ENCODE measurements at regions not wholly inside any gene's neighbourhood (a gene's known extent, or its start where the extent isn't known, plus 50 kb on each side); places are given as distances from the start of the nearest gene placed in this dataset.

DNA sequence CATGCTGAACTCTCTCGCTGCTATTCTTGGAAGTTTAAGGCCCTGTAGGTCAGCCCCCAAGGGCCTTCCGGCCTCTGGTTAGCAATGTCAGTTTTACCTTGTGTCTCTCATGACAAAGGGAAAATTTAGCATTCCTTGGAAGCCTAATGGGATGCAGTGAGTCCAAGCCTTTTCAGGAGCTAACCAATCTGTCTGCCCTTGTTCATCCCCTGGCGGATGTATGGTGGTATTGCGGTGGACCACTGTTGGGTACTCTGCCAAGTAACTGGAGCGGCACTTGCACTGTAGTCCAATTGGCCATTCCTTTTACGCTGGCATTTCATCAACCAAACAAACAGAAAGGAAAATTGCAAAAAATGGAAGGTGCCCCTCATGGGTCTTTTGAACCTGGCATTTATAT lies 318.4 kb upstream of the NMUR2 start:
- H3F3A ChIP-seq (ENCODE audit: low read length, unreplicated experiment) = no peaks in the 10 kb centered on the region
- H3K4me1 ChIP-seq (ENCODE audit: insufficient read depth, low read length) = no peaks in the 10 kb centered on the region
- no peaks in the 10 kb centered on the region for H3K27me3 ChIP-seq (ENCODE audit: low read length)
- ATAC-seq (no peak), DNase-seq (no peak)
- H3K9me3 ChIP-seq (ENCODE audit: low read length) = peaks cover 20% of the 10 kb centered on the region; the same call in 1 of the 2 replicates
- CTCF ChIA-PET = no interaction called here
- no peaks in the 10 kb centered on the region for H4K20me1 ChIP-seq (ENCODE audit: low read length)
- no peak overlapping the region for H3K27ac ChIP-seq (ENCODE audit: low read length)
- H3K4me3 ChIP-seq (ENCODE audit: low read length) = no peak overlapping the region
- POLR2A ChIA-PET (ENCODE audit: unreplicated experiment) = no interaction called here
- no peaks in the 10 kb centered on the region for H3K9me2 ChIP-seq (replicated peaks; ENCODE audit: low read length)
- no TSS peak for BruUV-seq (replicated peaks)
- no peaks in the 10 kb centered on the region for H3K36me3 ChIP-seq (ENCODE audit: low read depth, low read length)
- no peak overlapping the region for H2AFZ ChIP-seq (ENCODE audit: low read length)
- TF ChIP-seq, protein P1, sequence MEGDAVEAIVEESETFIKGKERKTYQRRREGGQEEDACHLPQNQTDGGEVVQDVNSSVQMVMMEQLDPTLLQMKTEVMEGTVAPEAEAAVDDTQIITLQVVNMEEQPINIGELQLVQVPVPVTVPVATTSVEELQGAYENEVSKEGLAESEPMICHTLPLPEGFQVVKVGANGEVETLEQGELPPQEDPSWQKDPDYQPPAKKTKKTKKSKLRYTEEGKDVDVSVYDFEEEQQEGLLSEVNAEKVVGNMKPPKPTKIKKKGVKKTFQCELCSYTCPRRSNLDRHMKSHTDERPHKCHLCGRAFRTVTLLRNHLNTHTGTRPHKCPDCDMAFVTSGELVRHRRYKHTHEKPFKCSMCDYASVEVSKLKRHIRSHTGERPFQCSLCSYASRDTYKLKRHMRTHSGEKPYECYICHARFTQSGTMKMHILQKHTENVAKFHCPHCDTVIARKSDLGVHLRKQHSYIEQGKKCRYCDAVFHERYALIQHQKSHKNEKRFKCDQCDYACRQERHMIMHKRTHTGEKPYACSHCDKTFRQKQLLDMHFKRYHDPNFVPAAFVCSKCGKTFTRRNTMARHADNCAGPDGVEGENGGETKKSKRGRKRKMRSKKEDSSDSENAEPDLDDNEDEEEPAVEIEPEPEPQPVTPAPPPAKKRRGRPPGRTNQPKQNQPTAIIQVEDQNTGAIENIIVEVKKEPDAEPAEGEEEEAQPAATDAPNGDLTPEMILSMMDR (conservative IDR thresholded peaks at IDR 0.05; ENCODE audit: low read depth, low read length) = no peak
- TF ChIP-seq EZH2 (IDR thresholded peaks at IDR 0.05; ENCODE audit: low read length, unreplicated experiment) = no peak
- no peak for TF ChIP-seq EZH2phosphoT487 (IDR thresholded peaks at IDR 0.05; ENCODE audit: borderline replicate concordance, low read length)
- H3K4me2 ChIP-seq (ENCODE audit: low read length) = no peak overlapping the region
- no peak overlapping the region for H3K9ac ChIP-seq (ENCODE audit: low read length)
- no peaks in the 10 kb centered on the region for H3K79me2 ChIP-seq (ENCODE audit: low read length)
- intact Hi-C loops (cut with micrococcal nuclease) = no loop called here

DNA sequence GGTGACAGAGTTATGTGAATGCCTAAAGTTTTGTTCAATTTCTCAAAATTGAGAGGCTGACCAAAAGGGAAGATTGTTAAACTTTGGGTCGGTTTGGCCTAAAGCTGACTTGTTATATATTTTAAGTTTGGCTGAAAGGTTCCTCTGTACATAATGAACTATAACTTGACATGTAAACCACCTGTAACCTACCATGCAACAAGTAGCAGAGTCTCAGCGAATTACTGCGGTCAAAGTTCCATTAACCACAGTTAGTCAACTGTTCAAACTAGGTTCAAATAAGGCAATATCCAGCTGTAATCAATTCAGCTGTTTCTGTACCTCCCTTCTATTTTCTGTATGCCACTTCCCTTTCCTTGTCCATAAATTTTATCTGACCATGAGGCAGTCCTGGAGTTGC lies 325.1 kb upstream of the NMUR2 start:
- H3F3A ChIP-seq (ENCODE audit: low read length, unreplicated experiment) = no peaks in the 10 kb centered on the region
- no peaks in the 10 kb centered on the region for H3K9me2 ChIP-seq (replicated peaks; ENCODE audit: low read length)
- DNase-seq (no peak), ATAC-seq (no peak)
- CTCF ChIA-PET = no interaction called here
- H3K79me2 ChIP-seq (ENCODE audit: low read length) = no peaks in the 10 kb centered on the region
- no peaks in the 10 kb centered on the region for H3K27me3 ChIP-seq (ENCODE audit: low read length)
- BruUV-seq (replicated peaks) = no TSS peak
- H3K36me3 ChIP-seq (ENCODE audit: low read depth, low read length) = no peaks in the 10 kb centered on the region
- H3K4me2 ChIP-seq (ENCODE audit: low read length) = no peak overlapping the region
- 0 out of 2 replicates have a peak, but pooled peaks cover 6% of the 10 kb centered on the region for H3K9me3 ChIP-seq (ENCODE audit: low read length)
- H4K20me1 ChIP-seq (ENCODE audit: low read length) = no peaks in the 10 kb centered on the region
- H3K9ac ChIP-seq (ENCODE audit: low read length) = no peak overlapping the region
- TF ChIP-seq EZH2phosphoT487 (IDR thresholded peaks at IDR 0.05; ENCODE audit: borderline replicate concordance, low read length) (no peak), EZH2 (IDR thresholded peaks at IDR 0.05; ENCODE audit: low read length, unreplicated experiment) (no peak)
- TF ChIP-seq, protein P1 (conservative IDR thresholded peaks at IDR 0.05; ENCODE audit: low read depth, low read length) = no peak
- intact Hi-C loops (cut with micrococcal nuclease) = no loop called here
- no peak overlapping the region for H3K27ac ChIP-seq (ENCODE audit: low read length)
- H2AFZ ChIP-seq (ENCODE audit: low read length) = no peak overlapping the region
- H3K4me3 ChIP-seq (ENCODE audit: low read length) = no peak overlapping the region
- POLR2A ChIA-PET (ENCODE audit: unreplicated experiment) = no interaction called here
- no peaks in the 10 kb centered on the region for H3K4me1 ChIP-seq (ENCODE audit: insufficient read depth, low read length)

DNA sequence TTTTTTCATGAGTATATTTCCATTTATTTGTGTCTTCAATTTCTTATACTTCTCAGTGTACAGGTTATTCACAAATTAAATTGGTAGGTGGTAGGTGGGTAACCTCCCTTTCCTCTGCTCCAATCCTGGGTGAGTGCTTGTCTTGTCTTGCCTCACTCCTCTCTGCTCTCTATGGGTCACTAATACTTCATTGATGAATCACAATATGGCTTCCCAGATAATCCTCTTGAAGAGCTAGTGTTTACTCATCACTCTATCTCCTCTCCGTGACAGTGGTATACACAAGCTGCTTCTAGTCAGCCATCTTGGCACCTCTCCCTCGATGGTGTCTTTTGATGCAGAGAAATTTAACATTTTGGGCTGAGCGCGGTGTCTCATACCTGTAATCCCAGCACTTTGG lies 331.8 kb upstream of the NMUR2 start:
- BruUV-seq (replicated peaks) = no TSS peak
- CTCF ChIA-PET = no interaction called here
- ATAC-seq (no peak), DNase-seq (no peak)
- no peaks in the 10 kb centered on the region for H4K20me1 ChIP-seq (ENCODE audit: low read length)
- no peaks in the 10 kb centered on the region for H3K4me1 ChIP-seq (ENCODE audit: insufficient read depth, low read length)
- no peak for TF ChIP-seq EZH2phosphoT487 (IDR thresholded peaks at IDR 0.05; ENCODE audit: borderline replicate concordance, low read length)
- no peak for TF ChIP-seq EZH2 (IDR thresholded peaks at IDR 0.05; ENCODE audit: low read length, unreplicated experiment)
- TF ChIP-seq, protein P1 (conservative IDR thresholded peaks at IDR 0.05; ENCODE audit: low read depth, low read length) = no peak
- H3K4me2 ChIP-seq (ENCODE audit: low read length) = no peak overlapping the region
- H3K36me3 ChIP-seq (ENCODE audit: low read depth, low read length) = no peaks in the 10 kb centered on the region
- no peak overlapping the region for H3K27ac ChIP-seq (ENCODE audit: low read length)
- H3K79me2 ChIP-seq (ENCODE audit: low read length) = no peaks in the 10 kb centered on the region
- no peak overlapping the region for H3K4me3 ChIP-seq (ENCODE audit: low read length)
- POLR2A ChIA-PET (ENCODE audit: unreplicated experiment) = no interaction called here
- H3K9me2 ChIP-seq (replicated peaks; ENCODE audit: low read length) = no peaks in the 10 kb centered on the region
- no peaks in the 10 kb centered on the region for H3F3A ChIP-seq (ENCODE audit: low read length, unreplicated experiment)
- H3K9me3 ChIP-seq (ENCODE audit: low read length) = 0 out of 2 replicates have a peak, but pooled peaks cover 6% of the 10 kb centered on the region
- no peak overlapping the region for H2AFZ ChIP-seq (ENCODE audit: low read length)
- H3K9ac ChIP-seq (ENCODE audit: low read length) = no peak overlapping the region
- intact Hi-C loops (cut with micrococcal nuclease) = no loop called here
- H3K27me3 ChIP-seq (ENCODE audit: low read length) = no peaks in the 10 kb centered on the region
